Panc1 (cell line): ENCODE measurements at regions not wholly inside any gene's neighbourhood (a gene's known extent, or its start where the extent isn't known, plus 50 kb on each side); places are given as distances from the start of the nearest gene placed in this dataset.

Experiments used
- CTCF ChIP-seq: fragments of 450-650 bp; IDR thresholded peaks from 2 replicates; pipeline ENCODE4 v1.5.1; 2017; ENCODE audit warnings: mild to moderate bottlenecking
- POLR2AphosphoS5 ChIP-seq: IDR thresholded peaks from 2 replicates; pipeline ENCODE4 v1.6.1; 2012; ENCODE audit warnings: mild to moderate bottlenecking, low read depth, low read length, moderate library complexity
- TCF7L2 ChIP-seq: IDR thresholded peaks from 2 replicates; pipeline ENCODE4 v1.6.1; 2011; ENCODE audit warnings: mild to moderate bottlenecking, low read depth, low read length, inconsistent platforms

- no peak for TF ChIP-seq CTCF
- no peak for TF ChIP-seq TCF7L2
- no peak for TF ChIP-seq POLR2AphosphoS5
Measured at GRCh38 chr2:173708806-173709205, 256.4 kb downstream of the SP3 start.
